Mesendoderm (in vitro differentiated cells): ENCODE measurements at regions not wholly inside any gene's neighbourhood (a gene's known extent, or its start where the extent isn't known, plus 50 kb on each side); places are given as distances from the start of the nearest gene placed in this dataset.

Experiments used
- DNase-seq: peaks from one replicate; pipeline ENCODE4 v3.0.0; 2013
- H2AK5ac ChIP-seq: 2 replicates; pipeline ENCODE4 v1.6.1; 2013; ENCODE audit warnings: low read length, inconsistent platforms
- H2BK120ac ChIP-seq: 2 replicates; pipeline ENCODE4 v1.6.1; 2013; ENCODE audit warnings: low read depth, mild to moderate bottlenecking, low read length, moderate library complexity, mixed read lengths
- H2BK15ac ChIP-seq: replicated peaks from 2 replicates; pipeline ENCODE4 v1.6.1; 2013; ENCODE audit warnings: low read depth, mild to moderate bottlenecking, moderate library complexity
- H2BK5ac ChIP-seq: 2 replicates; pipeline ENCODE4 v1.6.1; 2013; ENCODE audit warnings: low read length, inconsistent platforms
- H3K18ac ChIP-seq: 2 replicates; pipeline ENCODE4 v1.6.1; 2013; ENCODE audit warnings: mild to moderate bottlenecking, low read length, mixed read lengths
- H3K23ac ChIP-seq: one replicate; pipeline ENCODE4 v1.6.1; 2013; ENCODE audit warnings: low read length
- H3K27ac ChIP-seq: 2 replicates; pipeline ENCODE4 v1.5.1; 2013; ENCODE audit warnings: low read depth, mild to moderate bottlenecking, inconsistent platforms, low read length, moderate library complexity
- H3K27me3 ChIP-seq: 2 replicates; pipeline ENCODE4 v1.6.1; 2013; ENCODE audit warnings: low read length, control low read depth, mild to moderate bottlenecking, inconsistent platforms; ENCODE audit not compliant: insufficient read depth, poor library complexity
- H3K36me3 ChIP-seq: 2 replicates; pipeline ENCODE4 v1.6.1; 2013; ENCODE audit warnings: low read length, inconsistent platforms; ENCODE audit not compliant: control insufficient read depth, insufficient read depth
- H3K4ac ChIP-seq: one replicate; pipeline ENCODE4 v1.6.1; 2013; ENCODE audit warnings: low read depth, mild to moderate bottlenecking, low read length, moderate library complexity
- H3K4me1 ChIP-seq: 2 replicates; pipeline ENCODE4 v1.6.1; 2013; ENCODE audit warnings: low read depth, low read length, inconsistent platforms; ENCODE audit not compliant: control insufficient read depth
- H3K4me2 ChIP-seq: 2 replicates; pipeline ENCODE4 v1.6.1; 2013; ENCODE audit warnings: low read length
- H3K4me3 ChIP-seq: 2 replicates; pipeline ENCODE4 v1.5.1; 2013; ENCODE audit warnings: mild to moderate bottlenecking, low read length
- H3K56ac ChIP-seq: one replicate; pipeline ENCODE4 v1.6.1; 2013; ENCODE audit warnings: low read length
- H3K79me1 ChIP-seq: 2 replicates; pipeline ENCODE4 v1.6.1; 2013; ENCODE audit warnings: low read length, inconsistent platforms
- H3K79me2 ChIP-seq: 2 replicates; pipeline ENCODE4 v1.6.1; 2013; ENCODE audit warnings: mild to moderate bottlenecking, low read length; ENCODE audit not compliant: control insufficient read depth, insufficient read depth
- H3K9ac ChIP-seq: 2 replicates; pipeline ENCODE4 v1.6.1; 2013; ENCODE audit warnings: low read length, inconsistent platforms
- H4K5ac ChIP-seq: one replicate; pipeline ENCODE4 v1.6.1; 2013; ENCODE audit warnings: low read length
- H4K8ac ChIP-seq: one replicate; pipeline ENCODE4 v1.6.1; 2013; ENCODE audit warnings: low read depth, mild to moderate bottlenecking, control low read depth, low read length, moderate library complexity
- WGBS: extraction: QIAGEN DNeasy Blood & Tissue Kit; methylation state at CpG from one replicate; pipeline ENCODE4 v1.1.7; 2013; ENCODE audit warnings: low lambda C conversion rate, missing lambda C conversion rate; ENCODE audit not compliant: insufficient coverage; ENCODE audit errors: extremely low coverage; 5-methylcytosine and 5-hydroxymethylcytosine counted together

- Histone ChIP-seq H3K4me1 (no peaks in the 10 kb centered on the region), H3K79me1 (no peaks in the 10 kb centered on the region), H3K4me3 (no peak overlapping the region), H4K5ac (no peak overlapping the region), H3K4ac (no peak overlapping the region), H3K4me2 (no peak overlapping the region), H3K27ac (no peak overlapping the region), H3K36me3 (no peaks in the 10 kb centered on the region), H3K18ac (no peak overlapping the region), H3K79me2 (no peaks in the 10 kb centered on the region), H3K27me3 (no peaks in the 10 kb centered on the region), H4K8ac (no peak overlapping the region), H2BK120ac (no peak overlapping the region), H3K56ac (no peak overlapping the region), H2BK5ac (no peak overlapping the region), H3K9ac (no peak overlapping the region), H2AK5ac (no peak overlapping the region), H3K23ac (no peak overlapping the region), H2BK15ac (no peak overlapping the region)
- WGBS: no CpG with 5 or more reads among the region's 3 CpGs
- DNase-seq: peak; percentile 10
Observed at GRCh38 chr4:36568575-36568974, 287.2 kb downstream of the DTHD1 start.

- no peak for DNase-seq
- H4K8ac ChIP-seq: no peak overlapping the region
- no peak overlapping the region for H3K4me2 ChIP-seq
- H2AK5ac ChIP-seq: no peak overlapping the region
- no CpG with 5 or more reads among the region's 4 CpGs for WGBS
- H3K4ac ChIP-seq: no peak overlapping the region
- no peak overlapping the region for H2BK120ac ChIP-seq
- no peak overlapping the region for H3K4me3 ChIP-seq
- H3K27me3 ChIP-seq: no peaks in the 10 kb centered on the region
- no peaks in the 10 kb centered on the region for H3K79me2 ChIP-seq
- H4K5ac ChIP-seq: no peak overlapping the region
- no peak overlapping the region for H3K27ac ChIP-seq
- no peak overlapping the region for H2BK15ac ChIP-seq
- H3K4me1 ChIP-seq: no peaks in the 10 kb centered on the region
- H3K23ac ChIP-seq: no peak overlapping the region
- no peak overlapping the region for H3K56ac ChIP-seq
- no peak overlapping the region for H3K9ac ChIP-seq
- no peaks in the 10 kb centered on the region for H3K36me3 ChIP-seq
- no peak overlapping the region for H2BK5ac ChIP-seq
- H3K18ac ChIP-seq: no peak overlapping the region
- no peaks in the 10 kb centered on the region for H3K79me1 ChIP-seq
Observed at GRCh38 chr4:36573441-36573840, 292.0 kb downstream of the DTHD1 start.

GRCh38 chr4:36574816-36575215 lies 293.4 kb downstream of the DTHD1 start:
- Histone ChIP-seq H2BK15ac (no peak overlapping the region), H3K36me3 (no peaks in the 10 kb centered on the region), H3K23ac (no peak overlapping the region), H4K8ac (no peak overlapping the region), H3K4me1 (no peaks in the 10 kb centered on the region), H3K9ac (no peak overlapping the region), H2BK120ac (no peak overlapping the region), H3K79me2 (no peaks in the 10 kb centered on the region), H3K27ac (no peak overlapping the region), H2BK5ac (no peak overlapping the region), H3K4me2 (no peak overlapping the region), H3K4me3 (no peak overlapping the region), H3K56ac (no peak overlapping the region), H2AK5ac (no peak overlapping the region), H4K5ac (no peak overlapping the region), H3K79me1 (no peaks in the 10 kb centered on the region), H3K4ac (no peak overlapping the region), H3K18ac (no peak overlapping the region), H3K27me3 (no peaks in the 10 kb centered on the region)
- WGBS: no CpG with 5 or more reads among the region's 1 CpG
- no peak for DNase-seq

- H3K18ac ChIP-seq: no peak overlapping the region
- H3K4me1 ChIP-seq: no peaks in the 10 kb centered on the region
- H3K27ac ChIP-seq: no peak overlapping the region
- H3K23ac ChIP-seq: no peak overlapping the region
- no peak for DNase-seq
- H3K9ac ChIP-seq: no peak overlapping the region
- no peak overlapping the region for H2BK15ac ChIP-seq
- no peak overlapping the region for H2AK5ac ChIP-seq
- H3K4ac ChIP-seq: no peak overlapping the region
- no peaks in the 10 kb centered on the region for H3K27me3 ChIP-seq
- H3K4me3 ChIP-seq: no peak overlapping the region
- no peak overlapping the region for H2BK5ac ChIP-seq
- H4K8ac ChIP-seq: no peak overlapping the region
- no peak overlapping the region for H4K5ac ChIP-seq
- H3K36me3 ChIP-seq: no peaks in the 10 kb centered on the region
- no CpG with 5 or more reads among the region's 2 CpGs for WGBS
- no peaks in the 10 kb centered on the region for H3K79me1 ChIP-seq
- no peak overlapping the region for H3K56ac ChIP-seq
- no peak overlapping the region for H3K4me2 ChIP-seq
- no peak overlapping the region for H2BK120ac ChIP-seq
- no peaks in the 10 kb centered on the region for H3K79me2 ChIP-seq
Observed at GRCh38 chr4:36582198-36582597, 300.8 kb downstream of the DTHD1 start.

GRCh38 chr4:36587909-36588472 lies 306.6 kb downstream of the DTHD1 start:
- no peak overlapping the region for H3K4ac ChIP-seq
- no peaks in the 10 kb centered on the region for H3K27me3 ChIP-seq
- whole genome bisulfite sequencing: no CpG with 5 or more reads among the region's 2 CpGs

GRCh38 chr4:36590343-36590742 lies 308.9 kb downstream of the DTHD1 start:
- H2BK5ac ChIP-seq: no peak overlapping the region
- no peak overlapping the region for H3K9ac ChIP-seq
- no peaks in the 10 kb centered on the region for H3K36me3 ChIP-seq
- no peak overlapping the region for H4K8ac ChIP-seq
- no peaks in the 10 kb centered on the region for H3K79me2 ChIP-seq
- H2BK15ac ChIP-seq: no peak overlapping the region
- no peak overlapping the region for H3K4ac ChIP-seq
- H3K27ac ChIP-seq: no peak overlapping the region
- no peak overlapping the region for H3K23ac ChIP-seq
- H3K4me3 ChIP-seq: no peak overlapping the region
- no peaks in the 10 kb centered on the region for H3K4me1 ChIP-seq
- H3K4me2 ChIP-seq: no peak overlapping the region
- no peak for DNase-seq
- H3K27me3 ChIP-seq: no peaks in the 10 kb centered on the region
- no peaks in the 10 kb centered on the region for H3K79me1 ChIP-seq
- no peak overlapping the region for H4K5ac ChIP-seq
- H3K18ac ChIP-seq: no peak overlapping the region
- no peak overlapping the region for H3K56ac ChIP-seq
- no peak overlapping the region for H2AK5ac ChIP-seq
- H2BK120ac ChIP-seq: no peak overlapping the region

More at GRCh38 chr4:36587909-36588472, 306.6 kb downstream of the DTHD1 start:
- H3K27ac ChIP-seq: no peak overlapping the region
- no peak for DNase-seq
- H2BK15ac ChIP-seq: no peak overlapping the region
- no peaks in the 10 kb centered on the region for H3K79me2 ChIP-seq
- H3K79me1 ChIP-seq: no peaks in the 10 kb centered on the region
- no peak overlapping the region for H3K56ac ChIP-seq
- no peak overlapping the region for H2BK120ac ChIP-seq
- no peak overlapping the region for H3K4me3 ChIP-seq
- H3K36me3 ChIP-seq: no peaks in the 10 kb centered on the region
- no peaks in the 10 kb centered on the region for H3K4me1 ChIP-seq
- H3K4me2 ChIP-seq: no peak overlapping the region
- H2BK5ac ChIP-seq: no peak overlapping the region
- H4K8ac ChIP-seq: no peak overlapping the region
- no peak overlapping the region for H2AK5ac ChIP-seq
- no peak overlapping the region for H3K23ac ChIP-seq
- no peak overlapping the region for H3K18ac ChIP-seq
- H3K9ac ChIP-seq: no peak overlapping the region
- H4K5ac ChIP-seq: no peak overlapping the region
